GM19043 (cell line): ENCODE measurements at regions not wholly inside any gene's neighbourhood (a gene's known extent, or its start where the extent isn't known, plus 50 kb on each side); places are given as distances from the start of the nearest gene placed in this dataset.
"Not testable (repeated sequence)": the region's sequence is repeated elsewhere in the genome, so short reads cannot be mapped to it uniquely, and the experiment has no call there.

Experiments
- ATAC-seq: cut with Tn5 transposase; IDR thresholded peaks from one replicate; pipeline ENCODE4 v1.9.1; 2021; ENCODE audit warnings: low read depth; ENCODE audit not compliant: unreplicated experiment

DNA sequence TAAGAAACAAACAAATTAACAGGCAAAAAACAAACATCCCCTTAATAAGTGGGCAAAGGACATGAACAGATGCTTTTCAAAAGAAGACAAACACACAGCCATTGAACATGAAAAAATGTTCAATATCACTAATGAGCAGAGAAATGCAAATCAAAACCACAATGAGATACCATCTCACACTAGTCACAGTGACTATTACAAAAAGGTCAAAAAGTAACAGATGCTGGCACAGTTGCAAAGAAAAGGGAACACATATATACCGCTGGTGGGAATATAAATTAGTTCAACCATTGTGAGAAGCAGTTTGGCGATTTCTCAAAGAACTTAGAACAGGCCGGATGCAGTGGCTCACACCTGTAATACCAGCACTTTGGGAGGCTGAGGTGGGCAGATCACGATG, 146.1 kb upstream of the NEIL3 start:
- no peak for ATAC-seq

GRCh38 chr4:177171588-177171987, 138.1 kb upstream of the NEIL3 start:
- ATAC-seq = no peak

DNA sequence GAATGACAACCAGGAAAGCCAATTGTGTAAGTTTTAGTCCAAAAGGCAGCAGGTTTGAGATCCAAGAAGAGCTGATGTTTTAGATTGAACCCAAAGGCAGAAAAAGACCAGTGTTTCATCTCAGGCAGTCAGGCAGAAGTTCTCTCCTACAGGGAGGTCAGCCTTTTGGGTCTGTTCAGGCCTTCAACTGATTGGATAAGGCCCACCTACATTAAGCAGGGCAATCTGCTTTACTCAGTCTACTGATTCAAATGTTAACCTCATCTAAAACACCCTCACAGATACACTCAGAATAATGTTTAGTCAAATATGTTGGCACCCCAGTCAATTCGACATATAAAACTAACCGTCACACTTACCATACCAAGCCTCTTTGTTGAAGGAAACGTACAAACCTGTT, 134.2 kb upstream of the NEIL3 start:
- no peak for ATAC-seq

DNA sequence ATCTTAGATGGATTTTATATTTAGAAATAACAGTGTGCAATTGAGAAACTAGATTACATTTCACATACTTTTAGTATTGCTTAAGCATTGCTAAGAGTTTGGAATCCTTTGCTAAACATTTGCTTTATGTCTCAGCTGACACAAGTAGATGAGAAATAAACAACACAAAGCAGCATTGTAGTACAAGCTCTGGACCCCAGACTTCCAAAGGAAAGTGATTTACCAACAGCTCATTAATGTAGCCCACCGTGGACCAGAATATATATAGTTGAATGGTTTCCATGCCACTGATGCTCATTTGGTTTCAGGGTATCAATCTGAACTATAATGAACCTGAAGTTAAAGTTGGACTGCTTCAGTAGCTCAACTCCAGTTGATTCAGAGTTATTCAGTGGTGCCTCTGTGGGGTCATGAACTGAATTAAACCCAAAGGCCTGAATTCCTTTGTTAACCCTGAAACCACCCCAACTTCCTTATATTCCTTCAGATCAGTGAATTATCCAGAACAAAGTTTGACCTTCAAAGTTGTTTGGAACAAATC, 132.1 kb upstream of the NEIL3 start:
- no peak for ATAC-seq

- ATAC-seq = no peak
Measured at GRCh38 chr4:177178246-177178645, 131.4 kb upstream of the NEIL3 start.

DNA sequence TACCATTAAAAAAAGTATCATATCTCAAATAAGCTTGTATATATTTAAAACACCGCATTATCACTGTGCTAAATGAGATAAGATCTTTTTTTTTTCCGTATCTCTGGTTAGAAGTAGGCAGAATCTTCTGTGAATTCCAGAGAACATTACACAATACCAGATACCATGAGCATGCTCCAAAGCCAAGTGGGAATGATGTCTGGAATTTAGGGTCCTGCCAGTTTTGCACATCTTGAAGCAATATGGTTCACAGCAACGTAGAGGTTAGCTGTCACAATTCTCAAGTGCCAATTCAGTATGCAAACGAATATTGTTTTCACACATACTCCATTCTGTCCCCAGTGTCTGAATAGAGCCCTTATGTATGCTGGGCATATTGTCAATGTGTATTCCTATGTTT, 127.5 kb upstream of the NEIL3 start:
- no peak for ATAC-seq

GRCh38 chr4:177182728-177183127, 126.9 kb upstream of the NEIL3 start:
- no peak for ATAC-seq

GRCh38 chr4:177185151-177185550, 124.5 kb upstream of the NEIL3 start:
- ATAC-seq = no peak

- no peak for ATAC-seq
Measured at GRCh38 chr4:177185579-177185978, 124.1 kb upstream of the NEIL3 start.

GRCh38 chr4:177187371-177187770, 122.3 kb upstream of the NEIL3 start:
- ATAC-seq = no peak

DNA sequence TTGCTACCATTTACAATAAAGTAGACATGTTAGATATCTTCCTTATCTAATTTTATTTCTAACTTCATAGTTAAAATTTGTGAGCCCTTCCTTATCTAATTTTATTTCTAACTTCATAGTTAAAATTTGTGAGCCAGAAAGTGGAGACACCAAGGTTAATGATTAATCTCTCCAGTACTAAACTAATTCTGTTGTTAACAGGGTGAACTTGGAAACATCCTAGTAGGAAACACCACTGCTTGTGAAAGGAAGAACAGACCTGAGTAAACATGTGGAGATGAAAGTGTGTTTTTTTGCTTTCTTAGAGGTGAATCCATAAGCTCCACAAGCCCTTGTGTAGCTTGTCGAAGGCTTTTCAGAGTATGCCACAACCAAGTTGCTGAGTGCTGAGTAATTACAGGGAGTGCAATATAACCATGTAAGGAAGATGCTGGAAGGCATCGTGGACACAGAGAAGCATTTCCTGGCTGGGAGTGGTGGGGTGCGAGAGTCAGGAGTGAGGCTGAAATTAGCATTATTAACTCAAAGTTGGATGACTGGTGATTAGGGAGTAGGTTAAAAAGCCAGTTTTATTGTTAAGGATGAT, 118.6 kb upstream of the NEIL3 start:
- no peak for ATAC-seq

GRCh38 chr4:177191586-177191985, 118.1 kb upstream of the NEIL3 start:
- ATAC-seq = no peak

- no peak for ATAC-seq
Measured at GRCh38 chr4:177191991-177192390, 117.7 kb upstream of the NEIL3 start.

- not testable (repeated sequence) for ATAC-seq
Measured at GRCh38 chr4:177193024-177193715, 116.5 kb upstream of the NEIL3 start.

- no peak for ATAC-seq
Measured at GRCh38 chr4:177194906-177195305, 114.8 kb upstream of the NEIL3 start.

DNA sequence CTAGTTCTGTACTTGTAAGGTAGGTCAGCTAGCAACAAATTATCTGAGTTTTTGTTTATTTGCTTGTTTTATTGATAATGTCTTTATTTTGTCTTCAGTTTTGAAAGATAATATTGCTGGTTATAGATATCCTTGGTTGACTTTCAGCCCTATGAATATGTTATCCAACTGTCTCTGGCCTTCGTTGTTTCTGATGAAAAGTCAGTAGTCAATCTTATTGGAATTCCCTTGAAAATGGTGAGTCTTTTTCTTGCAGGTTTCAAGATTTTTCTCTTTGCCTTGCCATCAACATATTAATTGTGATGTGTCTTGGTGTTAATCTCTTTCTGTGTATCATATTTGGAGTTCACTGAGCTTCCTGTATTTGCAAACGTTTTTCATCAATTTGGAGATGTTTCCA, 113.1 kb upstream of the NEIL3 start:
- ATAC-seq = no peak

GRCh38 chr4:177201614-177202013, 108.1 kb upstream of the NEIL3 start:
- no peak for ATAC-seq

GRCh38 chr4:177204126-177204525, 105.5 kb upstream of the NEIL3 start:
- ATAC-seq = no peak

GRCh38 chr4:177214935-177215334, 94.7 kb upstream of the NEIL3 start:
- ATAC-seq = no peak

GRCh38 chr4:177220376-177220775, 89.3 kb upstream of the NEIL3 start:
- no peak for ATAC-seq

DNA sequence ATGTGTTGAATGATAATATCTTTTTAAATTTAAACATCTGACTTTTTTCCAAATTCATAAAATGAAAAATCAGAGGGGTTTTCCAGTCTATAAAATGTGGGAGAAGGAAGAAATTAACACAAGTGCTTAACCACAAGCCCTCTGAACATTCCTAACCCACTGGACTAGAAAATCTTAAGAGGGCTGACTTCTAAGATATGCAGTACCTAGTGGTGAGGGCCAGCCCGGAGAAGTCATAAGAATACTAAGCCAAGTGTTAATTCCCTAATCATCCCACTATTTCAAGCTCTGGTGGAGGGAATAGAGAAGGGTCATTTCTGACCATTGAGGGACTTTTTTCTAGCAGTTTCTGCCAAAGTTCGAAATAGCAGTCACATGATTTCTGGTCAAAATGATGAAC, 86.9 kb upstream of the NEIL3 start:
- no peak for ATAC-seq

DNA sequence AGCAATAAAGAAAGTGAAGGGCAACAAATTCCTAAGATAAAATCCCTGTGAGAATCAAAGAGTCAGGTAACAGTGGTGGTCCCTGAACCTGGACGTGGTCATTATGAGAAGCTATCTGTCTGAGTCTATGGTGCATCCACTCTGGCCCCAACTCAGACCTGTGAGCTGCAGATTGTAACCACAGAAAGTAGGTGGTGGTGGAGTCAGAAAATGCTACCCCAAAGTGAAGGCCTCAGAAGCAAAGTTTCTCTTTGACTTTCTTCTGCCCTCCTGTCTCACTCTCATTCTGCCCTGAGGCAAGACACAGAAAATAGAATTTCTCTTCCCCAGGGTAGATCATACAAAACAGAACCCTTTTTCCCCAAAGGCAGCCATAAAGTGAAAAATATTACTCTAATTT, 84.1 kb upstream of the NEIL3 start:
- ATAC-seq = no peak
